ENCODE measurements at regions not wholly inside any gene's neighbourhood (a gene's known extent, or its start where the extent isn't known, plus 50 kb on each side); places are given as distances from the start of the nearest gene placed in this dataset.

GRCh38 chr12:114873656-114874055 lies 189.7 kb upstream of the TBX3 start:
- no peak for TF ChIP-seq CTCF (IDR thresholded peaks at IDR 0.05; ENCODE audit: control extremely low read depth in 1 of 3, insufficient read depth in 1 of 3, low read depth in 1 of 3, low read length in 3 of 3)
- TF ChIP-seq RAD21 (IDR thresholded peaks at IDR 0.05 in 1 of 2, conservative IDR thresholded peaks at IDR 0.05 in 1 of 2; ENCODE audit: low read depth in 2 of 2, low read length in 2 of 2) = no peak
- no peak for TF ChIP-seq RBBP5 (IDR thresholded peaks at IDR 0.05; ENCODE audit: borderline replicate concordance, low read depth, low read length)
- no peak for TF ChIP-seq FOSL1 (IDR thresholded peaks at IDR 0.05; ENCODE audit: insufficient read depth, low read depth, low read length)

Measured in H1 (cell line).